ENCODE measurements at regions not wholly inside any gene's neighbourhood (a gene's known extent, or its start where the extent isn't known, plus 50 kb on each side); places are given as distances from the start of the nearest gene placed in this dataset.

DNA sequence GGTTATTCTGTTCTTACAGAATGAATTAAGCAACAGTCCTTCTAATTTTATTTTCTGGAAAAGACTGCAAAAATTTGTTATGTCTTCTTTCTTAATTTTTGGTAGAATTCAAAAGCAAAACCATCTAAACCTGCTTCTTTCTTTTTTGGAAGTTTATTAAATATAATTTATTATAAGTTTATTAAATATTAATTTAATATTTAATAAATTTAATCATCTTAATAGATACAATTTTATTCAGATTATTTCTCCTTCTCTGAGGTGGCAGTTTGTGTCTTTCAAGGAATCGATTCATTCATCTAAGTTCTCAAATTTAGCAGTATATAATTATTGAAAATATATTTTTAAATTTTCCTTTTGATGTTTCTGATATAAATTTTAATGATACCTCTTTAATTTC is 837.5 kb upstream of the LRRC4C start:
- no peaks in the 10 kb centered on the region for H3K4me1 ChIP-seq (ENCODE audit: insufficient read depth, low read length, poor library complexity, severe bottlenecking)
- intact Hi-C loops (cut with micrococcal nuclease; ENCODE audit: unreplicated experiment) = no loop called here
- no peaks in the 10 kb centered on the region for H4K20me1 ChIP-seq (ENCODE audit: insufficient read depth, low read length)
- DNase-seq (ENCODE audit: low spot score) = no peak
- BruUV-seq (replicated peaks) = no TSS peak
- no peak overlapping the region for H2AFZ ChIP-seq (ENCODE audit: low read length)
- H3K9me2 ChIP-seq (ENCODE audit: insufficient read depth, low read length) = no peaks in the 10 kb centered on the region
- H3K36me3 ChIP-seq (ENCODE audit: insufficient read depth, low read length) = no peaks in the 10 kb centered on the region
- ChIA-PET POLR2A (no interaction called here), CTCF (ENCODE audit: unreplicated experiment) (no interaction called here)
- no peaks in the 10 kb centered on the region for H3K79me2 ChIP-seq (ENCODE audit: insufficient read depth, low read depth, low read length)
- no peak overlapping the region for H3K27ac ChIP-seq (ENCODE audit: low read depth, low read length, poor library complexity, severe bottlenecking)
- no peak overlapping the region for H3K4me2 ChIP-seq (ENCODE audit: low read length)
- no peak for TF ChIP-seq EZH2phosphoT487 (IDR thresholded peaks at IDR 0.05; ENCODE audit: borderline replicate concordance, low read depth, low read length)
- TF ChIP-seq, protein P1, sequence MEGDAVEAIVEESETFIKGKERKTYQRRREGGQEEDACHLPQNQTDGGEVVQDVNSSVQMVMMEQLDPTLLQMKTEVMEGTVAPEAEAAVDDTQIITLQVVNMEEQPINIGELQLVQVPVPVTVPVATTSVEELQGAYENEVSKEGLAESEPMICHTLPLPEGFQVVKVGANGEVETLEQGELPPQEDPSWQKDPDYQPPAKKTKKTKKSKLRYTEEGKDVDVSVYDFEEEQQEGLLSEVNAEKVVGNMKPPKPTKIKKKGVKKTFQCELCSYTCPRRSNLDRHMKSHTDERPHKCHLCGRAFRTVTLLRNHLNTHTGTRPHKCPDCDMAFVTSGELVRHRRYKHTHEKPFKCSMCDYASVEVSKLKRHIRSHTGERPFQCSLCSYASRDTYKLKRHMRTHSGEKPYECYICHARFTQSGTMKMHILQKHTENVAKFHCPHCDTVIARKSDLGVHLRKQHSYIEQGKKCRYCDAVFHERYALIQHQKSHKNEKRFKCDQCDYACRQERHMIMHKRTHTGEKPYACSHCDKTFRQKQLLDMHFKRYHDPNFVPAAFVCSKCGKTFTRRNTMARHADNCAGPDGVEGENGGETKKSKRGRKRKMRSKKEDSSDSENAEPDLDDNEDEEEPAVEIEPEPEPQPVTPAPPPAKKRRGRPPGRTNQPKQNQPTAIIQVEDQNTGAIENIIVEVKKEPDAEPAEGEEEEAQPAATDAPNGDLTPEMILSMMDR (conservative IDR thresholded peaks at IDR 0.05; ENCODE audit: low read length) = no peak
- no peaks in the 10 kb centered on the region for H3K9me3 ChIP-seq (ENCODE audit: low read length)
- no peak overlapping the region for H3K4me3 ChIP-seq (ENCODE audit: low read depth, low read length, poor library complexity, severe bottlenecking)

DNA sequence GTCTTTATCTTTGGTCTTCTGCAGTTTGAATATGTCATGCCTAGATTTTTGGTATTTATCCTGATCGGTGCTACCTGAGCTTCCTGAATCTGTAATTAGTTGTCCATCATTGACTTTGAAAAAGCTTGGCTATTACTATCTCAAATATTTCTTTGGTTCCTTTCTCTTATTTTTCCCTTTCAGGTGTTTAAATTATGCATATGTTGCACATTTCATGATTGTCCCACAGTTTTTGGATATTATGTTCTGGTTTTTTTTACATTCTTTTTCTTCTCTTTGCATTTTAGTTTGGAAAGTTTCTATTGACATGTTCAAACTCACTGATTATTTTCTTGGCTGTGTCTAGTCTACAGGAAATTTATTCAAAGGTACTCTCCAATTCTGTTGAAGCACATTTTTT is 840.3 kb upstream of the LRRC4C start:
- BruUV-seq (replicated peaks) = no TSS peak
- H3K4me1 ChIP-seq (ENCODE audit: insufficient read depth, low read length, poor library complexity, severe bottlenecking) = no peaks in the 10 kb centered on the region
- intact Hi-C loops (cut with micrococcal nuclease; ENCODE audit: unreplicated experiment) = no loop called here
- no peak for DNase-seq (ENCODE audit: low spot score)
- CTCF ChIA-PET (ENCODE audit: unreplicated experiment) = no interaction called here
- no peak for TF ChIP-seq EZH2phosphoT487 (IDR thresholded peaks at IDR 0.05; ENCODE audit: borderline replicate concordance, low read depth, low read length)
- TF ChIP-seq, protein P1 (conservative IDR thresholded peaks at IDR 0.05; ENCODE audit: low read length) = no peak
- H3K4me2 ChIP-seq (ENCODE audit: low read length) = no peak overlapping the region
- no peak overlapping the region for H3K4me3 ChIP-seq (ENCODE audit: low read depth, low read length, poor library complexity, severe bottlenecking)
- H3K36me3 ChIP-seq (ENCODE audit: insufficient read depth, low read length) = no peaks in the 10 kb centered on the region
- POLR2A ChIA-PET = no interaction called here
- H3K9me3 ChIP-seq (ENCODE audit: low read length) = no peaks in the 10 kb centered on the region
- no peaks in the 10 kb centered on the region for H4K20me1 ChIP-seq (ENCODE audit: insufficient read depth, low read length)
- H3K27ac ChIP-seq (ENCODE audit: low read depth, low read length, poor library complexity, severe bottlenecking) = no peak overlapping the region
- H3K79me2 ChIP-seq (ENCODE audit: insufficient read depth, low read depth, low read length) = no peaks in the 10 kb centered on the region
- no peaks in the 10 kb centered on the region for H3K9me2 ChIP-seq (ENCODE audit: insufficient read depth, low read length)
- H2AFZ ChIP-seq (ENCODE audit: low read length) = no peak overlapping the region

DNA sequence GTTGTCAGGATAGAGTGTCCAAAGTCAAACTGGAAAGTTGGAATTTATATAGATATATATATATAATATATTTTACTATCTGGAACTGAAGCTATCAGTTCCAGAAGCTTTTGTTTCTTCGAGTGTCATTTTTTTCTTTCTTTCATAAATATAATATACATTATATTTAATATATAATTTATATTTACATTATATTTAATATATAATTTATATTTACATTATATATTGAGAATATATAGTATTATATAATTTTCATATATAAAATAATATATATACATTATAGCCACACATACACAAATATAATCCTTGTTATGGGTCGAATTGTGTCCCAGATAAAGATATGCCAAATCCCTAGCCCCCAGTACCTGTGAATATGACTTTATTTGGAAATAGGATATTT is 842.3 kb upstream of the LRRC4C start:
- no peaks in the 10 kb centered on the region for H3K79me2 ChIP-seq (ENCODE audit: insufficient read depth, low read depth, low read length)
- POLR2A ChIA-PET = no interaction called here
- no peak for TF ChIP-seq EZH2phosphoT487 (IDR thresholded peaks at IDR 0.05; ENCODE audit: borderline replicate concordance, low read depth, low read length)
- TF ChIP-seq, protein P1 (conservative IDR thresholded peaks at IDR 0.05; ENCODE audit: low read length) = no peak
- no peaks in the 10 kb centered on the region for H3K4me1 ChIP-seq (ENCODE audit: insufficient read depth, low read length, poor library complexity, severe bottlenecking)
- H4K20me1 ChIP-seq (ENCODE audit: insufficient read depth, low read length) = no peaks in the 10 kb centered on the region
- intact Hi-C loops (cut with micrococcal nuclease; ENCODE audit: unreplicated experiment) = no loop called here
- no peaks in the 10 kb centered on the region for H3K9me2 ChIP-seq (ENCODE audit: insufficient read depth, low read length)
- DNase-seq (ENCODE audit: low spot score) = no peak
- no TSS peak for BruUV-seq (replicated peaks)
- CTCF ChIA-PET (ENCODE audit: unreplicated experiment) = no interaction called here
- H2AFZ ChIP-seq (ENCODE audit: low read length) = no peak overlapping the region
- no peak overlapping the region for H3K4me3 ChIP-seq (ENCODE audit: low read depth, low read length, poor library complexity, severe bottlenecking)
- no peaks in the 10 kb centered on the region for H3K36me3 ChIP-seq (ENCODE audit: insufficient read depth, low read length)
- no peak overlapping the region for H3K4me2 ChIP-seq (ENCODE audit: low read length)
- no peaks in the 10 kb centered on the region for H3K9me3 ChIP-seq (ENCODE audit: low read length)
- H3K27ac ChIP-seq (ENCODE audit: low read depth, low read length, poor library complexity, severe bottlenecking) = no peak overlapping the region

All from OCI-LY7 (cell line).